ENCODE measurements at regions not wholly inside any gene's neighbourhood (a gene's known extent, or its start where the extent isn't known, plus 50 kb on each side); places are given as distances from the start of the nearest gene placed in this dataset.

DNA sequence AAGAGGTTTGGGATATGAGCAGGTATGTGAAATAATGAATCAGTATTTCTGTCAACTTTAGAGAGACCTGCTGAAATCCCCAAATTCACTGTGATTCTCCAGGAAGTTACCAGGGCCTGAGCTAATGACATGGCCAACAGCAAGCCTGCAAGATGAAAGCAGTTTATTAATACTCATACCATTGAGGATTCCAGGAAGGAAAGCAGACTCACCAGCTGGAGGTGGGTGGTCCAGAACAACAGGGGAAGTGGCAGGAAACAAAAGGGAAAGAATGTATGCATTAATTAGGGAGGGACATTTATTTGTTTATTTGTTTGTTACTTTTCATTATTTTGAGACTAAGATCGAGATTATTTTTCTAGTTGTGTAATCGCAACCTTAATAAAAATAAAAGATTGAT is 196.6 kb upstream of the AGA start:
- no peak for TF ChIP-seq TARDBP (IDR thresholded peaks at IDR 0.05; ENCODE audit: borderline replicate concordance)
- no peak for TF ChIP-seq RFX5 (IDR thresholded peaks at IDR 0.05; ENCODE audit: low read depth, low read length)
- no peak for TF ChIP-seq TCF7 (IDR thresholded peaks at IDR 0.05; ENCODE audit: borderline replicate concordance)
- TF ChIP-seq CUX1 (IDR thresholded peaks at IDR 0.05; ENCODE audit: insufficient replicate concordance, low read depth, low read length): no peak
- no peak for TF ChIP-seq EZH2 (IDR thresholded peaks at IDR 0.05; ENCODE audit: borderline replicate concordance, control insufficient read depth, low read depth, low read length)
- no peak for TF ChIP-seq ZNF207 (IDR thresholded peaks at IDR 0.05; ENCODE audit: borderline replicate concordance)
- TF ChIP-seq, protein P1, sequence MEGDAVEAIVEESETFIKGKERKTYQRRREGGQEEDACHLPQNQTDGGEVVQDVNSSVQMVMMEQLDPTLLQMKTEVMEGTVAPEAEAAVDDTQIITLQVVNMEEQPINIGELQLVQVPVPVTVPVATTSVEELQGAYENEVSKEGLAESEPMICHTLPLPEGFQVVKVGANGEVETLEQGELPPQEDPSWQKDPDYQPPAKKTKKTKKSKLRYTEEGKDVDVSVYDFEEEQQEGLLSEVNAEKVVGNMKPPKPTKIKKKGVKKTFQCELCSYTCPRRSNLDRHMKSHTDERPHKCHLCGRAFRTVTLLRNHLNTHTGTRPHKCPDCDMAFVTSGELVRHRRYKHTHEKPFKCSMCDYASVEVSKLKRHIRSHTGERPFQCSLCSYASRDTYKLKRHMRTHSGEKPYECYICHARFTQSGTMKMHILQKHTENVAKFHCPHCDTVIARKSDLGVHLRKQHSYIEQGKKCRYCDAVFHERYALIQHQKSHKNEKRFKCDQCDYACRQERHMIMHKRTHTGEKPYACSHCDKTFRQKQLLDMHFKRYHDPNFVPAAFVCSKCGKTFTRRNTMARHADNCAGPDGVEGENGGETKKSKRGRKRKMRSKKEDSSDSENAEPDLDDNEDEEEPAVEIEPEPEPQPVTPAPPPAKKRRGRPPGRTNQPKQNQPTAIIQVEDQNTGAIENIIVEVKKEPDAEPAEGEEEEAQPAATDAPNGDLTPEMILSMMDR (IDR thresholded peaks at IDR 0.05 in 2 of 3, conservative IDR thresholded peaks at IDR 0.05 in 1 of 3; ENCODE audit: control insufficient read depth in 2 of 3, extremely low read depth in 1 of 3, insufficient read depth in 1 of 3, low read depth in 3 of 3, low read length in 3 of 3): no peak
- no peak for TF ChIP-seq BCL11A (IDR thresholded peaks at IDR 0.05; ENCODE audit: low read depth, low read length)
- TF ChIP-seq EP300 (IDR thresholded peaks at IDR 0.05; ENCODE audit: borderline replicate concordance in 1 of 2, control insufficient read depth in 1 of 2, low read depth in 2 of 2, low read length in 2 of 2): no peak
- TF ChIP-seq STAT3 (IDR thresholded peaks at IDR 0.05; ENCODE audit: low read depth, low read length): no peak

All from GM12878 (cell line).